HT-29 (cell line): ENCODE measurements at regions not wholly inside any gene's neighbourhood (a gene's known extent, or its start where the extent isn't known, plus 50 kb on each side); places are given as distances from the start of the nearest gene placed in this dataset.
"Not testable (repeated sequence)": the region's sequence is repeated elsewhere in the genome, so short reads cannot be mapped to it uniquely, and the experiment has no call there.

Experiments
- DNase-seq: peaks from one replicate; pipeline ENCODE4 v3.0.0-alpha.2; 2015; ENCODE audit warnings: low spot score

- DNase-seq: peak; percentile 22
Measured at GRCh38 chr6:21914121-21914973, 320.8 kb downstream of the SOX4 start.

GRCh38 chr6:21915707-21916260 lies 322.2 kb downstream of the SOX4 start:
- no peak for DNase-seq

GRCh38 chr6:21918041-21918440 lies 324.5 kb downstream of the SOX4 start:
- DNase-seq: no peak

- no peak for DNase-seq
Measured at GRCh38 chr6:21918666-21919065, 325.1 kb downstream of the SOX4 start.

GRCh38 chr6:21922086-21922485 lies 328.5 kb downstream of the SOX4 start:
- no peak for DNase-seq

- DNase-seq: no peak
Measured at GRCh38 chr6:21924002-21924401, 330.5 kb downstream of the SOX4 start.

- no peak for DNase-seq
Measured at GRCh38 chr6:21928827-21929226, 335.3 kb downstream of the SOX4 start.

GRCh38 chr6:21931641-21932335 lies 338.2 kb downstream of the SOX4 start:
- no peak for DNase-seq

GRCh38 chr6:21933351-21933750 lies 339.8 kb downstream of the SOX4 start:
- DNase-seq: no peak

GRCh38 chr6:21935142-21935541 lies 341.6 kb downstream of the SOX4 start:
- no peak for DNase-seq

- DNase-seq: peak; percentile 56
Measured at GRCh38 chr6:21935561-21936028, 342.0 kb downstream of the SOX4 start.

GRCh38 chr6:21937466-21937865 lies 343.9 kb downstream of the SOX4 start:
- DNase-seq: no peak

- DNase-seq: not testable (repeated sequence)
Measured at GRCh38 chr6:21939066-21939465, 345.5 kb downstream of the SOX4 start.

- no peak for DNase-seq
Measured at GRCh38 chr6:21941926-21942325, 348.4 kb downstream of the SOX4 start.

GRCh38 chr6:21942897-21943296 lies 349.3 kb downstream of the SOX4 start:
- no peak for DNase-seq

- no peak for DNase-seq
Measured at GRCh38 chr6:21946298-21946783, 350.5 kb downstream of the PRL start.

GRCh38 chr6:21947227-21947626 lies 349.6 kb downstream of the PRL start:
- DNase-seq: not testable (repeated sequence)

GRCh38 chr6:21947731-21948386 lies 349.0 kb downstream of the PRL start:
- DNase-seq: no peak

- no peak for DNase-seq
Measured at GRCh38 chr6:21949211-21949801, 347.5 kb downstream of the PRL start.

- no peak for DNase-seq
Measured at GRCh38 chr6:21952367-21952766, 344.5 kb downstream of the PRL start.
